ENCODE measurements at regions not wholly inside any gene's neighbourhood (a gene's known extent, or its start where the extent isn't known, plus 50 kb on each side); places are given as distances from the start of the nearest gene placed in this dataset.
"Not testable (repeated sequence)": the region's sequence is repeated elsewhere in the genome, so short reads cannot be mapped to it uniquely, and the experiment has no call there.

GRCh38 chr16:29255496-29255796 lies 151.1 kb downstream of the NPIPB11 start:
- TF ChIP-seq CTCF, EZH2phosphoT487 (IDR thresholded peaks at IDR 0.05): not testable (repeated sequence)
